K562 (cell line): ENCODE measurements at regions not wholly inside any gene's neighbourhood (a gene's known extent, or its start where the extent isn't known, plus 50 kb on each side); places are given as distances from the start of the nearest gene placed in this dataset.

Experiments used
- ATAC-seq: fragments of 200-7000 bp; cut with Tn5 transposase; 3 replicates; pipeline ENCODE4 v1.9.1; 2020; ENCODE audit warnings: moderate library complexity
- BruUV-seq: library from RNA; stranded (reverse); fragments of 400-500 nt; replicated peaks from 2 replicates; lab custom pipeline; 2021; lab: Mats Ljungman, UMichigan
- CTCF ChIA-PET: fragments of 300-600 bp; formaldehyde crosslinking; extraction: SDS; loops from one replicate; lab custom pipeline; 2021; ENCODE audit warnings: low intra/inter-chr PET ratio; lab: Yijun Ruan, JAX
- POLR2A ChIA-PET: fragments of 300-600, 350-650 bp; sonication (Branson Sonifier 250); formaldehyde crosslinking; extraction: SDS; loops from one replicate; lab custom pipeline; 2021; ENCODE audit warnings: antibody characterized with exemption, inconsistent platforms; lab: Yijun Ruan, JAX
- DNase-seq, 4 experiments: peaks; one replicate each; pipeline versions ENCODE4 v3.0.0 to v3.0.0-alpha.2; 2011 to 2018; ENCODE audit warnings: low spot score in 3 of 4, mixed read lengths in 3 of 4; ENCODE audit errors: extremely low read depth in 1 of 4
- FAIRE-seq: peaks from 2 replicates; lab custom pipeline; 2011; peaks lifted over from hg19 to GRCh38; lab: Jason Lieb, UNC
- H2AFZ ChIP-seq: 2 replicates; pipeline ENCODE4 v1.6.0; 2011; ENCODE audit warnings: low read depth, low read length, control low read depth, inconsistent platforms
- H3K27ac ChIP-seq: fragments of 200-600 bp; 3 replicates; pipeline ENCODE4 v1.8.0; 2011; ENCODE audit warnings: low read depth, mild to moderate bottlenecking, control low read depth, inconsistent platforms, low read length, moderate library complexity, mixed read lengths; ENCODE audit errors: extremely low read depth
- H3K27me3 ChIP-seq, 2 experiments: fragments of 300-600 bp in 1 of 2; 2 replicates in 1 of 2; 3 replicates in 1 of 2; pipeline versions ENCODE4 v1.6.0 to v1.8.0; 2011; ENCODE audit warnings: inconsistent platforms in 2 of 2, low read length in 2 of 2, mild to moderate bottlenecking in 1 of 2, mixed read lengths in 1 of 2, moderate library complexity in 1 of 2; ENCODE audit not compliant: control insufficient read depth in 2 of 2, insufficient read depth in 2 of 2
- H3K36me3 ChIP-seq: fragments of 300-600 bp; 3 replicates; pipeline ENCODE4 v1.8.0; 2011; ENCODE audit warnings: mild to moderate bottlenecking, low read length, inconsistent platforms; ENCODE audit not compliant: control insufficient read depth, insufficient read depth
- H3K4me1 ChIP-seq, 2 experiments: fragments of 200-600 bp in 1 of 2; replicated peaks in 1 of 2; 2 replicates in 1 of 2; 3 replicates in 1 of 2; pipeline versions ENCODE4 v1.5.1 to v1.8.0; 2011; ENCODE audit warnings: inconsistent platforms in 2 of 2, low read length in 2 of 2, mild to moderate bottlenecking in 1 of 2, mixed read lengths in 1 of 2, moderate library complexity in 1 of 2; ENCODE audit not compliant: control insufficient read depth in 2 of 2, insufficient read depth in 2 of 2
- H3K4me2 ChIP-seq: 2 replicates; pipeline ENCODE4 v1.6.1; 2011; ENCODE audit warnings: low read length, control low read depth, inconsistent platforms, mixed read lengths; ENCODE audit not compliant: insufficient read depth
- H3K4me3 ChIP-seq: fragments of 200-600 bp; sonication (generic), shearing (Covaris generic); 2 replicates; pipeline ENCODE4 v1.5.1; 2016; ENCODE audit warnings: control low read depth, inconsistent platforms
- H3K79me2 ChIP-seq: fragments of 200-600 bp; 3 replicates; pipeline ENCODE4 v1.8.0; 2011; ENCODE audit warnings: low read length, inconsistent platforms; ENCODE audit not compliant: control insufficient read depth, insufficient read depth
- H3K9ac ChIP-seq, 2 experiments: 2 replicates each; pipeline versions ENCODE4 v1.6.0 to v1.6.1; 2011; ENCODE audit warnings: low read depth in 2 of 2, low read length in 2 of 2, control low read depth in 1 of 2, inconsistent platforms in 1 of 2, mild to moderate bottlenecking in 1 of 2, mixed read lengths in 1 of 2; ENCODE audit not compliant: insufficient read depth in 1 of 2
- H3K9me1 ChIP-seq: one replicate; pipeline ENCODE4 v1.6.0; 2011; ENCODE audit warnings: inconsistent platforms, mild to moderate bottlenecking, low read length, moderate library complexity; ENCODE audit not compliant: control insufficient read depth, insufficient read depth
- H3K9me3 ChIP-seq: replicated peaks from 2 replicates; pipeline ENCODE4 v1.5.1; 2011; ENCODE audit warnings: low read depth, low read length, inconsistent platforms; ENCODE audit not compliant: control insufficient read depth, insufficient read depth
- H4K20me1 ChIP-seq: replicated peaks from 2 replicates; pipeline ENCODE4 v1.6.1; 2011; ENCODE audit warnings: low read length, inconsistent platforms, mixed read lengths; ENCODE audit not compliant: control insufficient read depth, insufficient read depth
- CAMTA2 ChIP-seq: fragments of 250-450 bp; sonication (Bioruptor Pico); conservative IDR thresholded peaks from 2 replicates; pipeline ENCODE4 v1.5.1; 2022
- CSDE1 ChIP-seq, 2 experiments: fragments of 450-650 bp; IDR thresholded peaks; 2 replicates each; pipeline ENCODE4 v1.6.1; 2016; ENCODE audit warnings: mild to moderate bottlenecking in 1 of 2
- FOS ChIP-seq: IDR thresholded peaks from 3 replicates; pipeline ENCODE4 v1.6.1; 2011; ENCODE audit not compliant: insufficient read length; ENCODE audit errors: extremely low read depth
- GTF2E2 ChIP-seq: fragments of 200-800 bp; sonication (Bioruptor generic); IDR thresholded peaks from 2 replicates; pipeline ENCODE4 v1.6.1; 2016; ENCODE audit warnings: missing genetic modification characterization, missing compliant biosample characterization
- MTA2 ChIP-seq: fragments of 450-650 bp; IDR thresholded peaks from 2 replicates; pipeline ENCODE4 v1.6.1; 2016; ENCODE audit warnings: low read depth
- RNF2 ChIP-seq: sonication (generic); IDR thresholded peaks from 2 replicates; pipeline ENCODE4 v1.6.1; 2016
- SIN3A ChIP-seq, 2 experiments: fragments of 150-350 bp in 1 of 2; IDR thresholded peaks; 2 replicates each; pipeline ENCODE4 v1.6.1; 2011 to 2016; ENCODE audit warnings: borderline replicate concordance in 2 of 2, low read depth in 2 of 2, low read length in 2 of 2, mild to moderate bottlenecking in 2 of 2, moderate library complexity in 2 of 2; ENCODE audit not compliant: control insufficient read depth in 1 of 2
- SNIP1 ChIP-seq: fragments of 450-650 bp; IDR thresholded peaks from 2 replicates; pipeline ENCODE4 v1.7.1; 2017; ENCODE audit warnings: low read depth, mild to moderate bottlenecking
- ZEB2 ChIP-seq: fragments of 450-650 bp; IDR thresholded peaks from 2 replicates; pipeline ENCODE4 v1.6.1; 2016
- ZNF3 ChIP-seq: fragments of 250-450 bp; sonication (Bioruptor Pico); IDR thresholded peaks from 2 replicates; pipeline ENCODE4 v1.5.0; 2021; ENCODE audit warnings: mild to moderate bottlenecking, moderate library complexity
- ZSCAN29 ChIP-seq: fragments of 450-650 bp; IDR thresholded peaks from 2 replicates; pipeline ENCODE4 v1.6.1; 2017
- WGBS: fragments of 100-300 bp; shearing (Covaris generic); methylation state at CpG from one replicate; pipeline ENCODE4 v1.1.6; 2016; ENCODE audit warnings: low coverage, mixed read lengths; ENCODE audit not compliant: insufficient coverage; ENCODE audit errors: missing lambda C conversion rate; 5-methylcytosine and 5-hydroxymethylcytosine counted together
- in situ Hi-C: fragments of 300-500 bp; cut with MboI; formaldehyde crosslinking; loops from 4 replicates; pipeline ENCODE4 v1.15.0; 2018; ENCODE audit warnings: inconsistent platforms, mixed read lengths
- intact Hi-C: fragments of 100-400 bp; cut with micrococcal nuclease; formaldehyde crosslinking; loops from 2 replicates; pipeline ENCODE4 v1.14.2; 2022
- TF ChIP-seq, protein P1 (sequence below): fragments of 250-450 bp; sonication (Bioruptor Pico); IDR thresholded peaks from 2 replicates; pipeline ENCODE4 v1.5.0; 2022; ENCODE audit warnings: mild to moderate bottlenecking
- TF ChIP-seq, protein P2 (sequence below): fragments of 450-650 bp; formaldehyde crosslinking; IDR thresholded peaks from 2 replicates; pipeline ENCODE4 v1.4.0; 2020; ENCODE audit warnings: mild to moderate bottlenecking

DNA sequence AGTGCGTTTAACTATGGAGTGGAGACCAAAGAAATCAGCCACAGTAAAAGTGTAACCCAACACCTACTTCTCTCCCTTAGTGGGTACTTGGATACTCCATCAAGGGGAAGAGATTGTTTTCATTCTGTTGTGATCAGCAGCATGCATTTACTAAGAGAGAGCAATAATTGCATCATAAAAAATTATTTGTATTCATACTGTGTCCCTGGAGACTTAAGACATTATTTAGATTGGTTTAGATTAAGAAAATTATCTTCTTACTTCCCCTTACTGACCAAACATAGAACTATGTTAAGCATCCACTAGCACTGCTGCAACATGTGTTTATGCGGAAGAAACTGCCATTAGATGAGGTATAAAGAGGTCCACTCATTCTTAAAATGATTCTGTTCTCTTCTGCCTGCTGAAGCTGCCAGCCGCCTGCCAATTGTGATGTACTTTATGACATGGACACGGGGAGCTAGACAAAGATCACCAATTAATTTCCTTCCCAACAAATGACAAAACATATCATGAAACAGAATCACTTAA, 738.5 kb downstream of the DIAPH3 start:
- FAIRE-seq (no peak), ATAC-seq (no peak), DNase-seq (no peak)
- H3K36me3 ChIP-seq, result no peaks in the 10 kb centered on the region
- TF ChIP-seq RNF2 (no peak), GTF2E2 (tag) (no peak), SNIP1 (no peak), FOS (no peak), ZEB2 (no peak), MTA2 (no peak), ZNF3 (CRISPR knock-in tag) (no peak), CSDE1 (IDR thresholded peaks at IDR 0.05) (no peak), ZSCAN29 (no peak), CAMTA2 (no peak), SIN3A (IDR thresholded peaks at IDR 0.05; ENCODE audit: borderline replicate concordance in 2 of 2, control insufficient read depth in 1 of 2, low read depth in 2 of 2, low read length in 2 of 2) (no peak)
- TF ChIP-seq, protein P1, sequence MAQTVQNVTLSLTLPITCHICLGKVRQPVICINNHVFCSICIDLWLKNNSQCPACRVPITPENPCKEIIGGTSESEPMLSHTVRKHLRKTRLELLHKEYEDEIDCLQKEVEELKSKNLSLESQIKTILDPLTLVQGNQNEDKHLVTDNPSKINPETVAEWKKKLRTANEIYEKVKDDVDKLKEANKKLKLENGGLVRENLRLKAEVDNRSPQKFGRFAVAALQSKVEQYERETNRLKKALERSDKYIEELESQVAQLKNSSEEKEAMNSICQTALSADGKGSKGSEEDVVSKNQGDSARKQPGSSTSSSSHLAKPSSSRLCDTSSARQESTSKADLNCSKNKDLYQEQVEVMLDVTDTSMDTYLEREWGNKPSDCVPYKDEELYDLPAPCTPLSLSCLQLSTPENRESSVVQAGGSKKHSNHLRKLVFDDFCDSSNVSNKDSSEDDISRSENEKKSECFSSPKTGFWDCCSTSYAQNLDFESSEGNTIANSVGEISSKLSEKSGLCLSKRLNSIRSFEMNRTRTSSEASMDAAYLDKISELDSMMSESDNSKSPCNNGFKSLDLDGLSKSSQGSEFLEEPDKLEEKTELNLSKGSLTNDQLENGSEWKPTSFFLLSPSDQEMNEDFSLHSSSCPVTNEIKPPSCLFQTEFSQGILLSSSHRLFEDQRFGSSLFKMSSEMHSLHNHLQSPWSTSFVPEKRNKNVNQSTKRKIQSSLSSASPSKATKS (CRISPR knock-in tag), result no peak
- TF ChIP-seq, protein P2, sequence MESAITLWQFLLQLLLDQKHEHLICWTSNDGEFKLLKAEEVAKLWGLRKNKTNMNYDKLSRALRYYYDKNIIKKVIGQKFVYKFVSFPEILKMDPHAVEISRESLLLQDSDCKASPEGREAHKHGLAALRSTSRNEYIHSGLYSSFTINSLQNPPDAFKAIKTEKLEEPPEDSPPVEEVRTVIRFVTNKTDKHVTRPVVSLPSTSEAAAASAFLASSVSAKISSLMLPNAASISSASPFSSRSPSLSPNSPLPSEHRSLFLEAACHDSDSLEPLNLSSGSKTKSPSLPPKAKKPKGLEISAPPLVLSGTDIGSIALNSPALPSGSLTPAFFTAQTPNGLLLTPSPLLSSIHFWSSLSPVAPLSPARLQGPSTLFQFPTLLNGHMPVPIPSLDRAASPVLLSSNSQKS (CRISPR knock-in tag), result no peak
- WGBS, result 2% methylated on average over 4 of the region's 4 CpGs
- no peak overlapping the region for H2AFZ ChIP-seq
- H4K20me1 ChIP-seq, result no peaks in the 10 kb centered on the region
- H3K79me2 ChIP-seq, result no peaks in the 10 kb centered on the region
- no peaks in the 10 kb centered on the region for H3K9me3 ChIP-seq
- no TSS peak for BruUV-seq
- H3K9ac ChIP-seq, result no peak overlapping the region
- H3K27ac ChIP-seq, result no peak overlapping the region
- in situ Hi-C loops, result no loop called here
- no peaks in the 10 kb centered on the region for H3K9me1 ChIP-seq
- no peak overlapping the region for H3K4me2 ChIP-seq
- H3K27me3 ChIP-seq, result peaks cover 0 to 8% of the 10 kb centered on the region in 2 experiments; a peak in 1 of 5 replicates
- intact Hi-C loops, result no loop called here
- ChIA-PET CTCF (no interaction called here), POLR2A (interaction anchor here (0.8 kb wide), 1 partner anchor 16 kb away, joined by 3 read pairs; no protein-coding TSS in a partner anchor)
- no peaks in the 10 kb centered on the region for H3K4me1 ChIP-seq
- no peak overlapping the region for H3K4me3 ChIP-seq
